GM12874 (cell line): ENCODE measurements at regions not wholly inside any gene's neighbourhood (a gene's known extent, or its start where the extent isn't known, plus 50 kb on each side); places are given as distances from the start of the nearest gene placed in this dataset.

ENCODE experiments used
- CTCF ChIP-seq: IDR thresholded peaks from 2 replicates; pipeline ENCODE4 v1.5.1; 2011; ENCODE audit warnings: low read depth, mild to moderate bottlenecking, control low read depth, low read length, moderate library complexity; ENCODE audit not compliant: insufficient read depth

GRCh38 chr6:4511641-4512020 lies 264.6 kb upstream of the CDYL start:
- TF ChIP-seq CTCF = no peak

- TF ChIP-seq CTCF = no peak
These were observed 265.1 kb upstream of the CDYL start for GRCh38 chr6:4510906-4511640.

- no peak for TF ChIP-seq CTCF
These were observed 265.9 kb upstream of the CDYL start for GRCh38 chr6:4510317-4510716.

GRCh38 chr6:4509506-4509905 lies 266.7 kb upstream of the CDYL start:
- no peak for TF ChIP-seq CTCF

GRCh38 chr6:4506792-4507191 lies 269.4 kb upstream of the CDYL start:
- no peak for TF ChIP-seq CTCF

- TF ChIP-seq CTCF = no peak
These were observed 270.0 kb upstream of the CDYL start for GRCh38 chr6:4506223-4506622.

GRCh38 chr6:4504700-4505099 lies 271.5 kb upstream of the CDYL start:
- TF ChIP-seq CTCF = no peak
